ENCODE measurements at regions not wholly inside any gene's neighbourhood (a gene's known extent, or its start where the extent isn't known, plus 50 kb on each side); places are given as distances from the start of the nearest gene placed in this dataset.

DNA sequence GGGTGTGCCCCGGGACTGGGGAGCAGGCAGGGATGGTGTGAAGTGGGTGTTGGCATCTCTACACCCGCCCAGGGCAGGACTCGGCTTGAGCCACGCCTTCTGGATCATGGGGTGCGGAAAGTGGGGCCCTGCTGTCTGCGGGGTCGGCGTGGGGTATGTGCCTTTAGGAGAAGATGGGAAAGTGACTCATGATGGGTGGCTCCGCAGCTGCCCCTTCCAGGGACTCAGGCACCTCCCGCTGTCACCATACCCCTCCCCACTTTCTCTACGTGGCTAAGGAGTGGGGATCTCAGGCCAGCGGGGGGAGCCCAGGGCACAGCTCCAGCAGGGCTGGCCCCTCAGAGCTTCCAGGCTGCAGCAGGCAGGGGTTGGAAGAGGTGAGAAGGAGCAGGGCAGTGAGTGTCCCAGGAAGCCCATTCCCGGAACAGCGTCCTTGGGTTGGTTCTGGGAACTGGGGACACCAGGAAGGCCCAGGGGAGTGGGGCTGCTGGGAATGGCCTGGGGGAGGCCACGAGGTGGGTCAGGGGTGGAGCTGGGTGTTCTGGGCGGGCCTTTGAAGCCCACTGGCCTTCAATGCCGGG, 102.9 kb upstream of the FGF3 start:
- DNase-seq (ENCODE audit: low read depth) = no peak
- TF ChIP-seq, protein P1, sequence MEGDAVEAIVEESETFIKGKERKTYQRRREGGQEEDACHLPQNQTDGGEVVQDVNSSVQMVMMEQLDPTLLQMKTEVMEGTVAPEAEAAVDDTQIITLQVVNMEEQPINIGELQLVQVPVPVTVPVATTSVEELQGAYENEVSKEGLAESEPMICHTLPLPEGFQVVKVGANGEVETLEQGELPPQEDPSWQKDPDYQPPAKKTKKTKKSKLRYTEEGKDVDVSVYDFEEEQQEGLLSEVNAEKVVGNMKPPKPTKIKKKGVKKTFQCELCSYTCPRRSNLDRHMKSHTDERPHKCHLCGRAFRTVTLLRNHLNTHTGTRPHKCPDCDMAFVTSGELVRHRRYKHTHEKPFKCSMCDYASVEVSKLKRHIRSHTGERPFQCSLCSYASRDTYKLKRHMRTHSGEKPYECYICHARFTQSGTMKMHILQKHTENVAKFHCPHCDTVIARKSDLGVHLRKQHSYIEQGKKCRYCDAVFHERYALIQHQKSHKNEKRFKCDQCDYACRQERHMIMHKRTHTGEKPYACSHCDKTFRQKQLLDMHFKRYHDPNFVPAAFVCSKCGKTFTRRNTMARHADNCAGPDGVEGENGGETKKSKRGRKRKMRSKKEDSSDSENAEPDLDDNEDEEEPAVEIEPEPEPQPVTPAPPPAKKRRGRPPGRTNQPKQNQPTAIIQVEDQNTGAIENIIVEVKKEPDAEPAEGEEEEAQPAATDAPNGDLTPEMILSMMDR (IDR thresholded peaks at IDR 0.05; ENCODE audit: insufficient read depth, low read depth, low read length) = no peak
- no peak overlapping the region for H3K4me3 ChIP-seq (ENCODE audit: low read depth, low read length)

- TF ChIP-seq, protein P1 (IDR thresholded peaks at IDR 0.05; ENCODE audit: insufficient read depth, low read depth, low read length) = no peak
- DNase-seq (ENCODE audit: low read depth) = no peak
- no peak overlapping the region for H3K4me3 ChIP-seq (ENCODE audit: low read depth, low read length)
These were observed 103.4 kb upstream of the FGF3 start for GRCh38 chr11:69922596-69923111.

DNA sequence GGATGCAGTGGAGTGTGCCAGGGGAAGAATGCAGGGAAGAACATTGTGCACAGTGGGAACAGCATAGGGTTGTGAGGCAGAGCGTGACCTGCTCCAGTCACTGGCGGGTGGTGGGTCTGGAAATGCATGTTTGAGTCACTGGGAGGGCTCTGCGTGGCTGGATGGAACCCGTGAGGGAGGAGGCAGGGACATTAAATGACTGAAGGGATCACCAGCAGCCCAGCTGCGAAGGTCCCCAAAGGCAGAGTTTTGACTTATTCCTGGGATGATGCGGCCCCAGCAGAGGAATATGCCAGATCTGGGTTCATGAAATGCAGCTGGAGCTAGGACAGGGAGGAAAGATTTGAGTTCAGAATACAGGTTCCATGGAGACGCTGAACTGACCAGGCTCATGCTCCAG, 104.0 kb upstream of the FGF3 start:
- TF ChIP-seq, protein P1 (IDR thresholded peaks at IDR 0.05; ENCODE audit: insufficient read depth, low read depth, low read length) = no peak
- no peak for DNase-seq (ENCODE audit: low read depth)
- no peak overlapping the region for H3K4me3 ChIP-seq (ENCODE audit: low read depth, low read length)

GRCh38 chr11:69923641-69924307, 104.6 kb upstream of the FGF3 start:
- TF ChIP-seq, protein P1 (IDR thresholded peaks at IDR 0.05; ENCODE audit: insufficient read depth, low read depth, low read length) = no peak
- DNase-seq (ENCODE audit: low read depth) = no peak

DNA sequence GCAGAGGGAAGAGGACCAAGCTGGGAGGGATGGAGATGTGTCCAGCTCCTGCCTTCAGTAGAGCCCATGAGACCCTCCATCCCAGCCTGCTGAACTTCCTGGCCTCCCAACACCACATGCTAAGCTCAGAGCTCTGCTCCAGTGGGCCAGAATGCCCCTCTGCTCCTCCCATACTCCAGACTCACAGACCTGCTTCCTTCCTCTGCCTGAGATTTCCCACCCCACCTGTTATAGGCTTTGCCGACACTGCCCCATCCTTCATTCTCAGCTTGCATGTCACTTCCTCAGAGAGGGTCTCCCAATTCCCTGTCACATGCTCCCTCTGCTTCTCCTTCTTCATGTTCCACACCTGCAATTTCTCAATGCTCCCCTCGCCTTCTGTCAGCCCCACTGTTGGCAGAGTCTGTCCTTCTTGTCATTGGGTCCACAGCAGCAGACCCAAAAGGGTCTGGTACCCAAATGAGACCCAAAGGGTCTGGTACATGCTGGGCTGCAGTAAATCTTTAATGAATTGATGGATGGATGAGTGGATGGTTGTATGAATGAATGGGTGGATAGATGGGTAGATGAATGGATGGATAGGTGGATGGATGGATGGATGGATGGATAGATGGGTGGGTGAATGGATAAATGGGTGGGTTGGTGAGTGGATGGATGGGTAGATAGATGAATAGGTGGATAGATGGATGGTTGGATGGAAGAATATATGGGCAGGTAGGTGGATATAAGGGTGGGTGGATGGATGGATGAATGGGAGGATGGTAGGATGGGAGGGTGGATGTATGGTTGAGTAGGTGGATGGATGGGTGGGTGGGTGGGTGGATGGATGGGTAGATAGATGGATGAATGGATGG, 105.3 kb upstream of the FGF3 start:
- H3K4me3 ChIP-seq (ENCODE audit: low read depth, low read length) = no peak overlapping the region
- TF ChIP-seq, protein P1 (IDR thresholded peaks at IDR 0.05; ENCODE audit: insufficient read depth, low read depth, low read length) = no peak
- DNase-seq (ENCODE audit: low read depth) = no peak

More at GRCh38 chr11:69923641-69924307, 104.6 kb upstream of the FGF3 start:
- H3K4me3 ChIP-seq (ENCODE audit: low read depth, low read length) = no peak overlapping the region

- no peak overlapping the region for H3K4me3 ChIP-seq (ENCODE audit: low read depth, low read length)
- no peak for DNase-seq (ENCODE audit: low read depth)
- TF ChIP-seq, protein P1 (IDR thresholded peaks at IDR 0.05; ENCODE audit: insufficient read depth, low read depth, low read length) = no peak
These were observed 106.4 kb upstream of the FGF3 start for GRCh38 chr11:69925366-69926196.
